ENCODE measurements at regions not wholly inside any gene's neighbourhood (a gene's known extent, or its start where the extent isn't known, plus 50 kb on each side); places are given as distances from the start of the nearest gene placed in this dataset.

DNA sequence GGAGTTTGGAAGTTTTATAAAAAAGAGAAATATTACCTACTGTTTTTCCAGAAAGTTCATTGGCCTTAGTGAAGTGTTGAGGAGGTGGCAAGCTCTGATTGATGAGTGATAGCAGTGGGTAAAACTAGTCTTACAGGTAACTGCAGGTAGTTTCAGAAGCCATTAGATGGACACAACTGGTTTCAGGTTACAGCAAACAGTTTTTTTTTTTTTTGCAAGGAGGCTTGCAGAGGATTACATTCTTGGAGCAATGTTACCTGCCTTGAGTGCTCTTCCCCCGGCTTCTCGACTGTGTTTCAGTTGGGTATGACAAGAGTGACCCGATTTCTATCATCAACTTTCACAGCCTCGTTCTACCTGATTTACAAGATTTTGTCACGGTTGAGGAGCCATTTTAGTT lies 333.4 kb downstream of the YTHDC2 start:
- no peak for DNase-seq
- intact Hi-C loops (cut with micrococcal nuclease; ENCODE audit: unreplicated experiment) = no loop called here
- BruUV-seq (replicated peaks) = no TSS peak
- H3K9me3 Mint-ChIP-seq (ENCODE audit: unreplicated experiment) = no peaks in the 10 kb centered on the region
- Histone ChIP-seq H3K36me3 (ENCODE audit: control insufficient read depth, insufficient read depth, low read length) (no peaks in the 10 kb centered on the region), H3K4me1 (no peaks in the 10 kb centered on the region), H3K27me3 (replicated peaks; ENCODE audit: control insufficient read depth, insufficient read depth, low read length) (no peaks in the 10 kb centered on the region), H3K9me3 (no peaks in the 10 kb centered on the region), H3K4me3 (ENCODE audit: low read depth, low read length) (no peak overlapping the region)
- H3K4me1 Mint-ChIP-seq (ENCODE audit: low read depth, unreplicated experiment) = no peaks in the 10 kb centered on the region
- ChIA-PET CTCF (no interaction called here), POLR2A (no interaction called here)
- no peak overlapping the region for H3K4me3 Mint-ChIP-seq (ENCODE audit: unreplicated experiment)
- TF ChIP-seq, protein P1, sequence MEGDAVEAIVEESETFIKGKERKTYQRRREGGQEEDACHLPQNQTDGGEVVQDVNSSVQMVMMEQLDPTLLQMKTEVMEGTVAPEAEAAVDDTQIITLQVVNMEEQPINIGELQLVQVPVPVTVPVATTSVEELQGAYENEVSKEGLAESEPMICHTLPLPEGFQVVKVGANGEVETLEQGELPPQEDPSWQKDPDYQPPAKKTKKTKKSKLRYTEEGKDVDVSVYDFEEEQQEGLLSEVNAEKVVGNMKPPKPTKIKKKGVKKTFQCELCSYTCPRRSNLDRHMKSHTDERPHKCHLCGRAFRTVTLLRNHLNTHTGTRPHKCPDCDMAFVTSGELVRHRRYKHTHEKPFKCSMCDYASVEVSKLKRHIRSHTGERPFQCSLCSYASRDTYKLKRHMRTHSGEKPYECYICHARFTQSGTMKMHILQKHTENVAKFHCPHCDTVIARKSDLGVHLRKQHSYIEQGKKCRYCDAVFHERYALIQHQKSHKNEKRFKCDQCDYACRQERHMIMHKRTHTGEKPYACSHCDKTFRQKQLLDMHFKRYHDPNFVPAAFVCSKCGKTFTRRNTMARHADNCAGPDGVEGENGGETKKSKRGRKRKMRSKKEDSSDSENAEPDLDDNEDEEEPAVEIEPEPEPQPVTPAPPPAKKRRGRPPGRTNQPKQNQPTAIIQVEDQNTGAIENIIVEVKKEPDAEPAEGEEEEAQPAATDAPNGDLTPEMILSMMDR (IDR thresholded peaks at IDR 0.05; ENCODE audit: insufficient read depth in 1 of 2, low read depth in 1 of 2, low read length in 1 of 2, severe bottlenecking in 1 of 2, unreplicated experiment in 1 of 2) = no peak
- no peaks in the 10 kb centered on the region for H3K36me3 Mint-ChIP-seq (ENCODE audit: insufficient read depth, unreplicated experiment)
- H3K27ac Mint-ChIP-seq (ENCODE audit: unreplicated experiment) = no peak overlapping the region
- no peaks in the 10 kb centered on the region for H3K27me3 Mint-ChIP-seq (ENCODE audit: insufficient read depth, unreplicated experiment)

DNA sequence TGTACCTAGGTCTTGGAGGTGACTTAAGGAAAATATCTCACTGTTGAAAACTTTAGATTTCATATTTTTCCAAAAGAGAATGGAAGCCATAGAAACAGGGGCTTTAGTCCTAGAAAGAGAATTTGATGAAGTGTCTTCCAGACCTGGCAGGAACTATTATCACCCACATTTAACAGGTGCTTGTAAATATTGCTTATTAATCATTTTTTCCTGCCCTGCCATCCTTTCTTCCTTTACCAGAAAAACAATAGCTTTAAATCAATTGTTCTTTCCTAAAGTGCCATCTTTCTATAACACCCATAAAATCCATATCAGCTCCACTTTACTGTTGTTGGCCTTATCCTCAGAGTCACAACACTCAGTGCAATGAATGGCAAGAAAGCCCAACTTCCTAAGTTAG lies 350.9 kb downstream of the YTHDC2 start:
- ChIA-PET POLR2A (no interaction called here), CTCF (no interaction called here)
- Mint-ChIP-seq H3K9me3 (ENCODE audit: unreplicated experiment) (no peaks in the 10 kb centered on the region), H3K27ac (ENCODE audit: unreplicated experiment) (no peak overlapping the region), H3K4me3 (ENCODE audit: unreplicated experiment) (no peak overlapping the region), H3K27me3 (ENCODE audit: insufficient read depth, unreplicated experiment) (no peaks in the 10 kb centered on the region), H3K36me3 (ENCODE audit: insufficient read depth, unreplicated experiment) (no peaks in the 10 kb centered on the region), H3K4me1 (ENCODE audit: low read depth, unreplicated experiment) (no peaks in the 10 kb centered on the region)
- H3K4me1 ChIP-seq = no peaks in the 10 kb centered on the region
- TF ChIP-seq, protein P1 (IDR thresholded peaks at IDR 0.05; ENCODE audit: insufficient read depth in 1 of 2, low read depth in 1 of 2, low read length in 1 of 2, severe bottlenecking in 1 of 2, unreplicated experiment in 1 of 2) = no peak
- no peak overlapping the region for H3K4me3 ChIP-seq (ENCODE audit: low read depth, low read length)
- 0 out of 2 replicates have a peak, but pooled peaks cover 4% of the 10 kb centered on the region for H3K9me3 ChIP-seq
- no peaks in the 10 kb centered on the region for H3K27me3 ChIP-seq (replicated peaks; ENCODE audit: control insufficient read depth, insufficient read depth, low read length)
- intact Hi-C loops (cut with micrococcal nuclease; ENCODE audit: unreplicated experiment) = no loop called here
- BruUV-seq (replicated peaks) = no TSS peak
- no peak for DNase-seq
- H3K36me3 ChIP-seq (ENCODE audit: control insufficient read depth, insufficient read depth, low read length) = no peaks in the 10 kb centered on the region

GRCh38 chr5:113866763-113867162 lies 353.3 kb downstream of the YTHDC2 start:
- no peak overlapping the region for H3K4me3 ChIP-seq (ENCODE audit: low read depth, low read length)
- H3K27me3 ChIP-seq (replicated peaks; ENCODE audit: control insufficient read depth, insufficient read depth, low read length) = no peaks in the 10 kb centered on the region
- H3K4me1 Mint-ChIP-seq (ENCODE audit: low read depth, unreplicated experiment) = no peaks in the 10 kb centered on the region
- no peak for DNase-seq
- no peaks in the 10 kb centered on the region for H3K36me3 ChIP-seq (ENCODE audit: control insufficient read depth, insufficient read depth, low read length)
- no peaks in the 10 kb centered on the region for H3K36me3 Mint-ChIP-seq (ENCODE audit: insufficient read depth, unreplicated experiment)
- H3K27me3 Mint-ChIP-seq (ENCODE audit: insufficient read depth, unreplicated experiment) = peaks cover 3% of the 10 kb centered on the region
- intact Hi-C loops (cut with micrococcal nuclease; ENCODE audit: unreplicated experiment) = no loop called here
- H3K4me3 Mint-ChIP-seq (ENCODE audit: unreplicated experiment) = no peak overlapping the region
- TF ChIP-seq, protein P1 (IDR thresholded peaks at IDR 0.05; ENCODE audit: insufficient read depth in 1 of 2, low read depth in 1 of 2, low read length in 1 of 2, severe bottlenecking in 1 of 2, unreplicated experiment in 1 of 2) = no peak
- H3K9me3 Mint-ChIP-seq (ENCODE audit: unreplicated experiment) = no peaks in the 10 kb centered on the region
- H3K27ac Mint-ChIP-seq (ENCODE audit: unreplicated experiment) = no peak overlapping the region
- no peaks in the 10 kb centered on the region for H3K9me3 ChIP-seq
- POLR2A ChIA-PET = no interaction called here
- CTCF ChIA-PET = no interaction called here
- BruUV-seq (replicated peaks) = no TSS peak
- no peaks in the 10 kb centered on the region for H3K4me1 ChIP-seq
